ENCODE measurements at regions not wholly inside any gene's neighbourhood (a gene's known extent, or its start where the extent isn't known, plus 50 kb on each side); places are given as distances from the start of the nearest gene placed in this dataset.

DNA sequence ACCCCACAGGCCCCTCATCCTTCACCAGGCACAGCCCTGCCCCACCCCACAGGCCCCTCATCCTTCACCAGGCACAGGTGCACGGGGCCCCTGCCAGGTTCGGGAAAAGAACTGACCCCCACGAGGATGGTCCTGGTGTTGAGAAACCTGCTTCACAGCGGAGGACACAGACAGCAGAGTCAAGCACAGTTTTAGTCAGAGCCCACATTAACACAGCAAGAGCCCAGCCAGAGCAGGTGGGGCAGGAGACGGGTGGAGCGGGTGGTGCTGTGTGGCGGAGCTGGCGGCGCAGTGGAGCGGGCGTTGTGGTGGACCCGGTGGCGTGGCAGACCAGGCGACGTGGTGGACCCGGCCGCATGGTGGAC is 1085.5 kb downstream of the BRD1 start:
- DNase-seq (ENCODE audit: low read depth in 1 of 2, low spot score in 1 of 2) = no peak
- H3K4me1 ChIP-seq (ENCODE audit: low read depth) = no peaks in the 10 kb centered on the region
- TF ChIP-seq, protein P1, sequence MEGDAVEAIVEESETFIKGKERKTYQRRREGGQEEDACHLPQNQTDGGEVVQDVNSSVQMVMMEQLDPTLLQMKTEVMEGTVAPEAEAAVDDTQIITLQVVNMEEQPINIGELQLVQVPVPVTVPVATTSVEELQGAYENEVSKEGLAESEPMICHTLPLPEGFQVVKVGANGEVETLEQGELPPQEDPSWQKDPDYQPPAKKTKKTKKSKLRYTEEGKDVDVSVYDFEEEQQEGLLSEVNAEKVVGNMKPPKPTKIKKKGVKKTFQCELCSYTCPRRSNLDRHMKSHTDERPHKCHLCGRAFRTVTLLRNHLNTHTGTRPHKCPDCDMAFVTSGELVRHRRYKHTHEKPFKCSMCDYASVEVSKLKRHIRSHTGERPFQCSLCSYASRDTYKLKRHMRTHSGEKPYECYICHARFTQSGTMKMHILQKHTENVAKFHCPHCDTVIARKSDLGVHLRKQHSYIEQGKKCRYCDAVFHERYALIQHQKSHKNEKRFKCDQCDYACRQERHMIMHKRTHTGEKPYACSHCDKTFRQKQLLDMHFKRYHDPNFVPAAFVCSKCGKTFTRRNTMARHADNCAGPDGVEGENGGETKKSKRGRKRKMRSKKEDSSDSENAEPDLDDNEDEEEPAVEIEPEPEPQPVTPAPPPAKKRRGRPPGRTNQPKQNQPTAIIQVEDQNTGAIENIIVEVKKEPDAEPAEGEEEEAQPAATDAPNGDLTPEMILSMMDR (IDR thresholded peaks at IDR 0.05; ENCODE audit: low read depth, low read length) = no peak
- H3K36me3 ChIP-seq = no peaks in the 10 kb centered on the region
- no peaks in the 10 kb centered on the region for H3K9me3 ChIP-seq (ENCODE audit: low read depth)
- no peaks in the 10 kb centered on the region for H3K27me3 ChIP-seq
- no peak overlapping the region for H3K27ac ChIP-seq
- no peak overlapping the region for H3K4me3 ChIP-seq

DNA sequence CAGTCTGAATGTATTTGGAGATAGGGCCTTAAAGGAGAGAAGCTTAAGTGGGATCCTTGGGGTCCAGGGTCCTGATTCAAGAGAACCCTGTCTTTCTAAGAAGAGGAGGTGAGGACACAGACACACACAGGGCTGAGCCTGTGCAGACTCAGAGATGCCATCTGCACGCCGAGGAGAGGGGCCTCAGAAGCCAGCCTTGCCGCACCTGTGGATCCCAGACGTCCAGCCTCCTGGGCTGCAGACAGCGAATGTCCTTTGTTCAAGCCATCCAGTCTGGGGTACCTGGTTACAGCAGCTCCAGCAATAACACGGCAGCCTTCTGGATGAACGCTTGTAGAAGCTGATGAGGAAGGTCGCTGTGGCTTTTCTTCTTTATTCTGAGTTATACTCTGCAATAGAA is 1086.1 kb downstream of the BRD1 start:
- no peaks in the 10 kb centered on the region for H3K27me3 ChIP-seq
- H3K27ac ChIP-seq = no peak overlapping the region
- H3K9me3 ChIP-seq (ENCODE audit: low read depth) = no peaks in the 10 kb centered on the region
- no peaks in the 10 kb centered on the region for H3K36me3 ChIP-seq
- no peaks in the 10 kb centered on the region for H3K4me1 ChIP-seq (ENCODE audit: low read depth)
- TF ChIP-seq, protein P1 (IDR thresholded peaks at IDR 0.05; ENCODE audit: low read depth, low read length) = no peak
- no peak for DNase-seq (ENCODE audit: low read depth in 1 of 2, low spot score in 1 of 2)
- no peak overlapping the region for H3K4me3 ChIP-seq

DNA sequence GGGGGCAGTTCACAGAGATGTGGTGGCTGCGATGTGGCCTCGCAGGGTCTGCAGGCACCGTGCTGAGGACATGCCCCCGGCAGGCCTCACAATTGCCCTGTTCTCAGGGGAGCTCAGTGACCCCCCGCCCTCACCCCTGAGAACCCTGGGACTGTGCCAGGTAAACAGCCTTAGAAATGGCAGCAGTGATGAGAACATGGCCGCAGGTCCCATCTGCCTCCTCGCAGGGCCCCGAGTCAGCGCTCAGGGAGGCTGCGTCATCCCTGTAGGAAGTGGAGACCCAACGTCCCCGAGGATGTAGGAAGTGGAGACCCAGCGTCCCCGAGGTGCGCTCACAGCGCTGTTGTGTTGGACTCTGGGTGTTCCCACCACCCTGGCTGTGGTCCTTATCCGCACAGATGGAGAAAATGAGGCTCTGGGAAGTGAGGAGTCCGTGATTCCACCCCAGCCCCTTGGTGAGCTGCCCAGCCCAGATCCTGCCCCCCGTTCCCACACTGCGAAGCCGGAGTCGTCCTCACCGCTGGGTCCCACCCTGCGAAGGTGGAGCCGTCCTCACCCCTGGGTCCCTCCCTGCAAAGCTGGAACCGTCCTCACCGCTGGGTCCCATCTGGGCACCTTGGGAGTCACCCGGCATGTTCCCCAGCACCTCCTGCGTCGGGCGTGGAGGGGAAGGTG is 1086.8 kb downstream of the BRD1 start:
- H3K4me1 ChIP-seq (ENCODE audit: low read depth) = no peaks in the 10 kb centered on the region
- H3K27me3 ChIP-seq = no peaks in the 10 kb centered on the region
- H3K36me3 ChIP-seq = no peaks in the 10 kb centered on the region
- TF ChIP-seq, protein P1 (IDR thresholded peaks at IDR 0.05; ENCODE audit: low read depth, low read length) = no peak
- no peak overlapping the region for H3K4me3 ChIP-seq
- no peaks in the 10 kb centered on the region for H3K9me3 ChIP-seq (ENCODE audit: low read depth)
- no peak overlapping the region for H3K27ac ChIP-seq
- no peak for DNase-seq (ENCODE audit: low read depth in 1 of 2, low spot score in 1 of 2)

DNA sequence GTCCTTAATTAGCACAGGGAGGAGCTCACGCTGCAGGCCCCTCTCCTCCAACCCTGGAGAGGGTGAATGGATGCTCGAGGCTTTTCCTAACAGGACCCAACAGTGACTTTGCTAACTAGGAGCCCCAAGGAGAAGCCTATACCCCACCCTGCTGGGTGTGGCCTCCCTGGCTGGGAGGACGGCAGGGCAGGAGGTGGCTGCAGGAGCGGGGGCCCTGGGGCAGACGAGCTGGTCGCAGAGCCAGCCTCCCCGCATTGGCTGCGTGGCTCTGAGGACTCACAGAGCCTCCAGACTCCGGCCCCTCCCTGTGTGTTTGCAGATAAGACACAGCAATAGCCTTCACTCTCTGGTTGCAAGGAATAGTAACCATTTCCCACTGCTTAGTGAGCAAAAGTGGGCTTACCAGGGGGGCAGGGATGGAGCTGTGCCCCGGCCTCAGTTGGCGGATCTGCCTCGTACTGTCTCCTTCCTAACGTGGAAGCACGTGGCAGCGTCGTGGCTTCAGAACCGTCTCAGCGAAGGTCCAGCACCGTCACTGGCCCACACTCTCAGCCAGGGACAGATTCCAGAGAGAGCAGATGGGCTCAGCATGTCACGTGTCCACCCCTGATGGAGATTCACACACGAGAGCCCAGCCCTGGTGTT is 1087.5 kb downstream of the BRD1 start:
- Histone ChIP-seq H3K4me3 (no peak overlapping the region), H3K4me1 (ENCODE audit: low read depth) (no peaks in the 10 kb centered on the region), H3K27me3 (no peaks in the 10 kb centered on the region), H3K27ac (no peak overlapping the region), H3K36me3 (no peaks in the 10 kb centered on the region), H3K9me3 (ENCODE audit: low read depth) (no peaks in the 10 kb centered on the region)
- no peak for DNase-seq (ENCODE audit: low read depth in 1 of 2, low spot score in 1 of 2)
- TF ChIP-seq, protein P1 (IDR thresholded peaks at IDR 0.05; ENCODE audit: low read depth, low read length) = no peak

DNA sequence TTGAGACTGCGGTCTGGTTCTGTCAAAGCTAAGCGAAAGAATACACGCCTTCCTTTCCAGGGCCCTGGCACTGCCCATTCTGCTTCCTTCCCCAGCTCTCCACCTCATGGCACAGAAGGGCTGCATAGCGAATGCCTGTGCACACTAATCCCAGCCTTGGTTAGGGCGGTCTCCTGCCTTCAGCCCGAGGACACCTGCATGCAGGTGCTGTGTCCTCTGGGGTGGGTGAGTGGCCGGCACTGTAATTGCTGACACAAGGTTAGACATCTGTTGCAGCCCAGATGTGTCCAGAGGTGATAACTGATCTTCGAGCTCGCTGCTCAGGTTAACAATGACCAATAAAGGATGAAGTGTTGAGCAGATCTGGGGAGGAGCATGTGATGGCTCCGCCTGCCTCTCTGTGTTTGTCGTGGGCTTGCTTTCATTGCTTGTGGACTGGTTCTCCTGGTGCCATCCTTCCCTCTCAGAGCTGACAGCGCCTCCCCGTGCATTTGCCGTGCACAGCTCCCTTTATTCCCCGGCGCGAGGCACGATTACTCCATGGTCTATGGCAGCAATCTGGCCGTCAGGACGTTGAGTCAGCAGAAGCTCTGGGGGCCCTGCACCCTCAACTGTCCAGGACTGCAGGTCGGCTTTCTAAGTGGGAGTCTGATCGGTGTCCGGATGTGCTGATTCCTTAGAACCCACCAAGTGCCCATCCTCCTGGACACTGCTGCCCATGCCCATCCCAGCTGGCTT is 1088.2 kb downstream of the BRD1 start:
- no peaks in the 10 kb centered on the region for H3K27me3 ChIP-seq
- no peaks in the 10 kb centered on the region for H3K36me3 ChIP-seq
- no peaks in the 10 kb centered on the region for H3K4me1 ChIP-seq (ENCODE audit: low read depth)
- H3K4me3 ChIP-seq = no peak overlapping the region
- no peak for DNase-seq (ENCODE audit: low read depth in 1 of 2, low spot score in 1 of 2)
- H3K27ac ChIP-seq = no peak overlapping the region
- no peaks in the 10 kb centered on the region for H3K9me3 ChIP-seq (ENCODE audit: low read depth)
- TF ChIP-seq, protein P1 (IDR thresholded peaks at IDR 0.05; ENCODE audit: low read depth, low read length) = no peak
